ENCODE measurements at regions not wholly inside any gene's neighbourhood (a gene's known extent, or its start where the extent isn't known, plus 50 kb on each side); places are given as distances from the start of the nearest gene placed in this dataset.
"Not testable (repeated sequence)": the region's sequence is repeated elsewhere in the genome, so short reads cannot be mapped to it uniquely, and the experiment has no call there.

DNA sequence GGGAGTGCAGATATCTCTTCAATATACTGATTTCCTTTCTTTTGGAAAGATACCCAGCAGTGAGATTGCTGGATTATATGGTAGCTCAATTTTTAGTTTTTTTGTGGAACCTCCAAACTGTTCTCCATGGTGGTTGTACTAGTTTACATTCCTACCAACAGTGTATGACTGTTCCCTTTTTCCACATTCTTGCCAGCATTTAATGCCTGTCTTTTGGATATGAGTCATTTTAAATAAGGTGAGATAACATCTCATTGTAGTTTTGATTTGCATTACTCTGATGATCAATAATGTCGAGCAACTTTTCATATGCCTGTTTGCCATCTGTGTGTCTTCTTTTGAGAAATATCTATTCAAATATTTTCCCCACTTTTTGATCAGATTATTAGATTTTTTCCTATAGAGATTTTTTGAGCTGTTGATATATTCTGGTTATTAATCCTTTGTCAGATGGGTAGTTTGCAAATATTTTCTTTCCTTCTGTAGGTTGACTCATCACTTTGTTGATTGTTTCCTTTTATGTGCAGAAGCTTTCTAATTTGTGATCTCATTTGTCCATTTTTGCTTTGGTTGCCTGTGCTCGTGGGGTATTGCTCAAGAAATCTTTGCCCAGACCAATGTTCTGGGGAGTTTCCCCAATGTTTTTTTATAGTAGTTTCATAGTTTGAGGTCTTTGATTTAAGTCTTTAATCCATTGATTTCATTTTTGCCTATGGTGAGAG is 552.7 kb downstream of the ZNF674 start:
- DNase-seq (ENCODE audit: low read depth in 2 of 2): no peak

DNA sequence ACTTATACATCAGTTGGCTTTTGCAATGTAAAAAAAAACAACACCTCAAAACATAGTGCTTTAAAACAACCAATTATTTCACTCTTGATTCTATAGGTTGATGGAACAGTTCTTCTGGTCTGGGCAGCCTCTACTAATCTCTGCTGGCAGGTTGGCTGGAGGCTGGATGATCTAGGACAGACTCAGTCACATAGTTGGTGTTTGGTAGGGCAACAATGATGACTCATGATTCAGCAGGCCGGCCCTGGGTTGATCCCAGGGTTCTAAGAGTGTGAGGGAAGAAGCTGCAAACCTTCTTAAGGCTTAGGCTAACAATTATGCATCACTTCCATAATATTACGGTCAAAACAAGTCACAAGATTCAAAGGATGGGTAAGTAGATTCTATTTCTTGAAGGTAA is 558.2 kb downstream of the ZNF674 start:
- no peak for DNase-seq (ENCODE audit: low read depth in 2 of 2)

DNA sequence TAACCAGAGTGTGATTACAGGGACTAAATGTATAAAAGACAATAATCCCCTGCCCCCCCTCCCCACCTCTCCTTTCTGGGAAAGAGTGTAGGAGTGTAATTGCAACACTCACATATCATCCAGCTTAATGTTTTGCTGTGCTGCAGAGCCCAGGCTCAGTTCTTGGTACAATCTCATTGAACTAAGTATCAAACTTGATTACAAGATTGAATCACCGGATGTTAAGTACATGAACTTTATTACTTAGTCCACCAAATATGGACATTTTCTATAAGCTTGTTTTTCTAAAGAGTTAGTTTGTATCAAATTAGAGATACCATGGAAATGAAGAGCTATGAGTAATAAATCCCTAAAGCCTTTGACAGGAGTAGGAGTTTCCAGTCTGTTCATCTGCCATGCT is 559.1 kb downstream of the ZNF674 start:
- no peak for DNase-seq (ENCODE audit: low read depth in 2 of 2)

DNA sequence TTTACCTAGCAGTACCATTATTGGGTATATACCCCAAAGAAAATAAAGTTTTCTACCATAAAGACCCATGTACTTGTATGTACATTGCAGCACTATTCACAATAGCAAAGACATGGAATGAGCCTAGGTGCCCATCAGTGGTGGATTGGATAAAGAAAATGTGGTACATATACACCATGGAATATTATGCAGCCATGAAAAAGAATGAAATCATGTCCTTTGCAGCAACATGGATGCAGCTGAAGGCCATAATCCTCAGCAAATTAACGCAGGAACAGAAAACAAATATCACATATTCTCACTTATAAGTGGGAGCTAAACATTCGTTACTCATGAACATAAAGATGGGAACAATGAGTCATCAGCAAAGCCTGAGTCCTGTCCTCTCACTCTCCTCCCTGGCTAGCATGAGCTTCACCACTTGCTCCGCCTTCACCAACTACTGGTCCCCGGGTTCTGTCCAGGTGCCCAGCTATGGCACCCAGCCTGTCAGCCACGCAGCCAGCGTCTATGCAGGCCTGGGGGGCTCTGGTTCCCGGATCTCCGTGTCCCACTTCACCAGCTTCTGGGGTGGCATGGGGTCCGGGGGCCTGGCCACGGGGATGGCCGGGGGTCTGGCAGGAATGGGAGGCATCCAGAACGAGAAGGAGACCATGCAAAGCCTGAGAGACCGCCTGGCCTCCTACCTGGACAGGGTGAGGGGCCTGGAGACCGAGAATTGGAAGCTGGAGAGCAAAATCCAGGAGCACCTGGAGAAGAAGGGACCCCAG is 562.1 kb downstream of the ZNF674 start:
- not testable (repeated sequence) for DNase-seq (ENCODE audit: low read depth in 2 of 2)

DNA sequence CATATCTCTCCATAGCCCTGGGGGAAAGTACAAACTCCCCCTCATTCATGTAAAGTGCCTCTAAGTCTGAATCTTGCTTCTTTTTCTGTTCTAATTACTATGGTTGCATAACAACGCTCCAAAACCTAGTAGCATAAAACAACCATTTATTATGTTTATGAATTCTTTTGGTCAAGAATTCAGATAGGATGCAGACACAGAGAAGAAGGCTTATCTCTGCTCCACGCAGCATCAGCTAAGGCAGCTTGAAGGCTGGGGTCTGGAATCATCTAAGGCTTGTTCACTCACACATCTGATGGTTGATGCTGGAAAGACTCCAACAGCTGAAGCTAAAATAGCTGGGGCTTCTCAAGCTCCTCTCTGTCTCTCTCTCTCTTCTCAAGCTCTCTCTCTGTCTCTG is 564.5 kb downstream of the ZNF674 start:
- DNase-seq (ENCODE audit: low read depth in 2 of 2): no peak

DNA sequence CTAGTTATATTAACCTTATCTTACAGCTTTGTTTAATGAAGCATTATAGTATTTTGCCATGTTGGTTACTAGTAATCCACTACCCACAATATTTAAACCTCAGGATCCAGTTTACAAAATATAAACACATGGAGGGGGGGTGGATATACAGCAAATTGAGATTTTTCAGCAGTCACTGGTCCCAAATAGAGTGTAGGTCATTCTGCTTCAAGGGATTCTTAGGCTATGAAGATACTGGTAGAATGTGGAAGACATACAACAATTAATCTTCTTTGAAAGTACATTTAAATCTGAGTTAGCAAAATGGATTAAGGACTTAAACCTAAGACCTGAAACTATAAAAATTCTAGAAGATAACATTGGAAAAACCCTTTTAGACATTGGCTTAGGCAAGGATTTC is 569.6 kb downstream of the ZNF674 start:
- no peak for DNase-seq (ENCODE audit: low read depth in 2 of 2)

DNA sequence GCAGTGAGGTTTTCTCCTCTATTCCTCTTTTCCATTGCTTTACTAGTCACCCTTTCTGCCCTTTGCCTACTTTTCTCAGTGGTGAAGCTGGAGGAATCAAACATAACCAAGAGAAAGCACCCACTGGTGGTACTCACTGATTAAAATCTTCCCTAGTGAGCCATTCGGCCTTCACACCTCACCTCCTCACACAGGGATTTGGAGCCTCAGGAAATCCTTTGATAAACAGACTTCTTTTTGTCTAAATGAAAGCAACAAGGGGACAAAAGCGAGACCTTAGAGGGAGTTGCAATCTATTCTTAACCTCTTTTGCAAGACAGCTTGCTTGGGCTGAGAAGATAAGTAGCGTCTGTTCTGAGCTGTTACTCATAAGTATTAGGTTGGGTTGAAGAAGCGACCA is 572.6 kb downstream of the ZNF674 start:
- no peak for DNase-seq (ENCODE audit: low read depth in 2 of 2)

DNA sequence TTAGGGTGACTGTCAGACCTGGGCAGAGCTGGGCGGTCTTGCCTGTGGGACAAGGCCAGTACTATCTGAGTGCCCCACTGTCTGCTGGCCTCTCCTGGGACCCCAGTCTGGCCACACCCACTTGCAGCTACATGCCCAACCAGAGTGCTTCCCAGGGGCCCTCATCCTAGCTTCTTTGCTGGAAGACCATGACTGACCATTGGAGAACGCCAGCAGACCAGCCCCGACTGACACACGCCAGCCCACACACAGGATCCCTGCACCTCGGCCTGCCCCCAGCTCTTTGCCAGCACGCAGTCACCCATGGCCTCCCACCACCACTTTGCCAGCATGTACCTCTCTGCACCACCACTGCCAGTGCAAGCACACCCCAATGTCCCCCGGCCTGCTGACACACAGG is 585.7 kb downstream of the ZNF674 start:
- no peak for DNase-seq (ENCODE audit: low read depth in 2 of 2)

DNA sequence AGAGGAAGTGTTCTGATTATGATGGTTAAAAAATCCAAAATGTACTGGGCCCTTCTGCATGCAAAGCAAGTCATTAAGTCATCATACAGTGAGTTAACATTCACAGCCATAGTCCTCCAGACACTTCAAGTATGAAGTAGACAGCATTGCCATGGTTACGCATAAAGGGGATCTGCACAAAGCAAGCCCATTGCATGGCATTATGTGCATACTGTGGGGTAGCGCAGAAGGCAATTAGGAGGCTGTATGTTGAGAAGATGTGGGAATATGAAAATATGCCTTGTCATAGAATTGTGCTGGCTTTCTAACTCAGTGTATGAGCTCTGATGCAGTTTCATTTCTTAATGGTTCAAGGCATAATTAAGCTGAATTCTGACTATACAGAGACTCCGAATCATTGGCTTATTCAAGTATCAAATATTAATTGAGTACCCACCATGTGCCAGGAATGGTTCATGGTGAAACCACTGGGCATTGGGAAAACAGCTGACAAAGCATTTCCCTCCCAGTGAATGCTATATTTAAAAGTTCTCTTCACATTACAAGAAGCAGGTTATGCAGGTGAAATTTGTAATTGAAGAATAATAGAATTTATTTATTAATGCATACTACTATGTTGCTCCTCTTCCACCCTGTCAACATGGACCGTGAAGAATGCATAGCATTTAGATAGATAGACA is 588.9 kb downstream of the ZNF674 start:
- DNase-seq (ENCODE audit: low read depth in 2 of 2): no peak

DNA sequence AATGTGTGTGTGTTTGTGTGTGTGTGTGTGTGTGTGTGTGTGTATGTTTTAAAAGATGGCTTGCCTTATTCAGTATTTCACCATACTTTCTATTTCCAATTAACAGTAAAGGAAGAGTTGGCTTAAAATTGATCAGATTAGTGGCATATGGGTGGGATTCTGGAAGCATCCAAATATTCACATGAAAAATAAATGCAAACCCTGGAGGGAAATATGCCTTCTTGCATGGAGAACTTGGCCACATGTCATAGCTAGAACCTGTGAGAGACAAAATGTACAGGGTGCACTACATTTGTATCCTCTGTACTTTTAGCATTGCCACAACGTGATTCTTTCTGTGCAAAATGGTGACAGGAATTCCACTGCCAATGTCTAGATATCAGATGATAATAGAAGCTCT is 589.6 kb downstream of the ZNF674 start:
- no peak for DNase-seq (ENCODE audit: low read depth in 2 of 2)

DNA sequence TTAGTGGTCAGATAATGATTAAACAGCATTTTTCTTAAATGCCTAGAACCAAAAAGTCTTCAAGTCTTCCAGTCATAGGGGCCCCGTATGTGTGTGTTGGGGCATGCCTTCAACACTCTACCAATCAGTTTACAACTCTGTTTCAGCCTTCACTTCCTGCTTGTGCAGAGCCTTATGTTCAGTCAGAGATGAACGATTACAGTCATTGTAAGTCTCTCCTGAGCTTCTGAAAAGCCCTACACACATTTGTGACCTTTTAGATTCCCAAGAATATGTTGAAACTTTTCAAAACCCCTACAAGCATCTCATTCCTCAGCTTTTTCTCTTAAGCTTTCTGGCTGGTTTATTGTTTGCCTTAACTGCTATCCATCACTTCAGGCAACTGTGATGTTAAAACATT is 591.2 kb downstream of the ZNF674 start:
- DNase-seq (ENCODE audit: low read depth in 2 of 2): no peak

DNA sequence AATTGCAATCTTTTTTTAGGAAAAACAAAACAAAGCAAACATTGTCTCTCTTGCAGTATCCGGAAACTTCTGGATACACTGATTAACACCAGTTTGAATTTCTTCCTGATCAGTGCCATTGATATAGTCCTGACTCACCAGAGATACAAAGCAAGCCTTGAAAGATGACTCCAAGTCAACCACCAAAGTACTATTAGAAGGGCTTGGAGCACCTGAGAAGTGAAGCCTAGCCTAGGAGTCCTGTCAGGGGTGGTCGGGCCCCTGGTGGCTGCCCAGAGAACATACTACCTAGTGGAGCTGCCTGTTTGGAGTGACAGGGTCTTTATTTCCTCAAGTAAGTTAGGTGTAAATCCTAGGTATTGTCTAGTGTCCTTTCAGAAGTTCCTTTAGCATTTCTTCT is 593.2 kb downstream of the ZNF674 start:
- DNase-seq (ENCODE audit: low read depth in 2 of 2): no peak

DNA sequence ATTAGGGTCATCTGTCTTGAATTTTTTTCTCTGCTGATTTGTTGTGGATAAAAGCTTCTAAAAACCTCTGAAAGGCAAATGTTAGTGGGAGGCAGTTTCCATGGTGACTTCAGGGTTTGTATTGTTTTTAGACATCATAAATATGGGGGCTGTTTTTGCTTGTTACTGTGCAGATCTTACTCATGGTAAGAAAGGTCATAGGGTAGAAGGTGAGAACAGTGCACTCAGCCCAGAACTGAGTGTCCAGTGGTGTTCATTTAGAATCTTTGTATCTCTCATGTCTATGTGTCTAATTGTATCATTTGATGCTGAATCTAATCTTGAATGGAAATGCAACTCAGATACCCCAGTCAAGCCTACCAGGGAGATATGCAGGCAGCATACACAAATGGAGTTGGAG is 609.8 kb downstream of the ZNF674 start:
- DNase-seq (ENCODE audit: low read depth in 2 of 2): no peak

DNA sequence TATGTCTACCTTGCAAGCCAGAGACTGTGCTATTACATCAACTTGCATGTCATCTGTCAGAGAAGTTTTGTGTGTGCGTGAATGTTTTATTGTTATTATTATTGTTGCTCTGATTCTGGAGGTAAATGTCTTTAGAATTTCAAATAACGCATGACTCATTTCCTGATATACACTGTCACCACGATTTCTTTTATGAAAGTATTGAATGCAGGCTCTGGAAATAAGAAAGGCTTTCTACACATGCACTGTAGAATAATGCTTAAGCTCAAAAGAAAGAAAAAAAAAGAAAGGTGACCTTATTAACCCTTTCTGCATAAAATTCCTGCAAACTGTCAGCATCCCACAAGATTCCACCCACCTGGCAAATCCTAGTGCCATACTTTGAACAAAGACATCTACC is 632.9 kb downstream of the ZNF674 start:
- DNase-seq (ENCODE audit: low read depth in 2 of 2): no peak

DNA sequence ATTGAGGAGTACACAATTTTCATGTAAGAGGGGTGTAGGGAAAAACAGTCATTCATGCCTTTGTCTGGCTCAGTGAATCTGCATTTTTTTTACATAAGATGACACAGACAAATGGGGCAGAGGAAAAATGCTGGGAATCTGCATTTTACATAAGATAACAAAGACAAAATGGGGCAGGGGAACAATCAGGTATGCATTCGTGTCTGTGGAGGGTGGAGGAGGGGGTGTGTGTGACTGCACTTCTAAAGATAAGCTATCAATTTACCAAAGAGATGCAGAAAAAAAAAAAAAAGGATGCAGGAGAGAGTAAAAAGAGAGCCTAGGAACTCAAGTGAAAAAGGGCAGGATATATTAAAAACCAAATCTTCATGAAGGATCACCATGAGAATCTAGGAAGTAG is 637.4 kb downstream of the ZNF674 start:
- no peak for DNase-seq (ENCODE audit: low read depth in 2 of 2)

DNA sequence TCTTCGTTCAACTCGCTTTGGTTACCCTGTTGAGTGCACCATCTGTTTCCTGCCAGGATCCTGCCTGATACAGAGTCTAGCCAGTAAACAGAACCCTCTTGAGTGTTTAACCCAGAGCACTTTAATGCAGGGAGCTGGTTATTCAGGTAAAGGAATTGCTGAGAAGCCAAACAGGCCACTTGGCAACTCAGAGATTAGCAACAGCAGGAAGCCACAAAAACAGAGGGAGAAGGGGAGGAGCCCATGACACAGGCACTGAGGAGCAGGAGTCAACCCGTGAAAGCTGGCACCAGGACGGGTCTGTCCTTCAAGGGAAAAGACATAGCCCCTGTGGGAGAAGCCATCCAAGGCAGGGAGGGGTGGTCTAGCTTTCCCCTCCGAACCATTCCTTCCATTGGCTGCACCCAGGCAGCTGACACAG is 641.4 kb downstream of the ZNF674 start:
- no peak for DNase-seq (ENCODE audit: low read depth in 2 of 2)

DNA sequence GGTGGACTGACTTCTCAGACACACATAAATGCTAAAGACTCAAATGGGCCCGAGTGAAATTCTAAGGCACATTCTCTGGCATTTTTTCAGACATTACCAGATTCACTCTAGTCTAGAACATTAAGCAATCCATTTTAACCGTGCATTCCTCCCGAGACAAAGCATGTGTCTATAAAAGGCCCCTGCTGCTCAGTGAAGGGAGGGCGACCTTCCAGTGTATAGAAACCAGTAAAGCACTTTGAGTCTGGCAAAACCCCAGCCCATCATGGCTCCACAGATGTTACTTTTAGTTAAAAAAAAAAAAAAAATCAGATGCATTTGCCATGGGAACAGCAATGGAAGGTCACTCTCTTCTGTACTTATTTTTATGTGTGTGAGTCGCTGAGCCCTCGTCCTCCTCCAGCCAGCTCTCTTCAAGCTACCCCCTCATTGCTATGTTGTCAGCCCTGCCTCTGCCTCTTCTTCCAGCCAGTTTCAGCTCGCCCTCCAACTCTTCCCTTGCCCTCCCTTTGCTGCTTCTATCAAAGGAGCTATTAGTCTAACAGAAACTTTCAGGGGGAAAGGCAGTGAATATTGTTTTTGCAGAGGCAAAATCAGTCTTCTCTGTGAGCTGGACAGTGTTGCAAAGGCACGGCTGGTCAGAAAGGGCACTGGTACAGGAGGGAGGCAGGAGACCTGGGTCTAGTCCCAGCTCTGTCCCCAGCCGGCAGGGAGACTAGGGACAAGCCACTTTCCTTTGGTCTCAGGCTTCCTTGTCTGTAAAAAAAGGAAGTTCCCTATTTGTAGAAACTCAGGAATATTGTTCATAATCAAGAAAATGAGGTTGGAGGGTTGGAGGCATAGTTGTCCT is 644.2 kb downstream of the ZNF674 start:
- DNase-seq (ENCODE audit: low read depth in 2 of 2): no peak

DNA sequence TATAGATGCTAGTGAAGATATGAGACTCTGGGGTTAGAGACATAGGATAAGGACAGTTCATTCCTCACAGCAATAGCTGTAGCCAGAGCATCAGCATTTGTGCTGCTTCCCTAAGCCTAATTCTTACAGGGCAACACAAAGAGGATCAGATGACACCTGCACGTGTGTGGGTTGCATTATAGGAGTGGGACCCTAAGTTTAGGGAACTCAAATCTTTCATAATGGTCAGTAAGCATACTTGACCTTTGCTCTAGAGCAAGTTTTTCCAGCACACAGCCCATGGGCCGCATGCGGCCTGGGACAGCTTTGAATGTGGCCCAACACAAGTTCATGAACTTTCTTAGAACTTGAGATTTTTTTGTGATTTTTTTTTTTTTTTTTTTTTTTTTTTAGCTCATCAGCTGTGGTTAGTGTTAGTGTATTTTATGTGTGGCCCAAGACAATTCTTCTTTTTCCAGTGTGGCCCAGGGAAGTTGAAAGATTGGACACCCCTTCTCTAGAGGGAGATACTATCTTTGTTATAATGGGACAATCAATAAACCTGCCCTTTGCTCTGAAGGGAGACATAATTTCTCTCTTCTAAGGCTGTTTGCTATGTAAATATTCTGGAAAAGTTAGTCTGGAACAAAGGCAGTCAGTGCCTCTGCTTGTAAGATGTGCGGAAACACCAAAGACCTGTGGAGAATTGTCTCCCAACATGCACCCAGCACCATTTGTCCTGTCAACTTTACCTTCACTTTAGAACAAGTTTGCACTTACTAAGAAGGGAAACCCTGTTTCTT is 650.2 kb downstream of the ZNF674 start:
- no peak for DNase-seq (ENCODE audit: low read depth in 2 of 2)

DNA sequence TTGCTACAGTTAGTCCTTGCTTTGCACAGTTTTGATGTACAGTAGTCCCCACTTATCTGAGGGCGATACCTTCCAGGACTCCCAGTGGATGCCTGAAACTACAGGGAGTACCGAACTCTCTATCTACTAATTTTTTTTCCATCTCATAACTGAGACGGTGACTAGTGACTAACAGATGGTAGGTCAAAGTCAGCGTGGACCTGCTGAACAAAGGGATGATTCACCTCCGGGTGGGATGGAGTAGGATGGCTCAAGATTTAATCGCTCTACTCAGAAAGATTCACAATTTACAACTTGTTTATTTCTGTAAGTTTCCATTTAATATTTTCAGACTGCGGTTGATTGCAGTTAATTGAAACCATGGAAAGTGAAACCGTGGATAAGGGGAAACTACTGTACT is 655.8 kb downstream of the ZNF674 start:
- no peak for DNase-seq (ENCODE audit: low read depth in 2 of 2)

DNA sequence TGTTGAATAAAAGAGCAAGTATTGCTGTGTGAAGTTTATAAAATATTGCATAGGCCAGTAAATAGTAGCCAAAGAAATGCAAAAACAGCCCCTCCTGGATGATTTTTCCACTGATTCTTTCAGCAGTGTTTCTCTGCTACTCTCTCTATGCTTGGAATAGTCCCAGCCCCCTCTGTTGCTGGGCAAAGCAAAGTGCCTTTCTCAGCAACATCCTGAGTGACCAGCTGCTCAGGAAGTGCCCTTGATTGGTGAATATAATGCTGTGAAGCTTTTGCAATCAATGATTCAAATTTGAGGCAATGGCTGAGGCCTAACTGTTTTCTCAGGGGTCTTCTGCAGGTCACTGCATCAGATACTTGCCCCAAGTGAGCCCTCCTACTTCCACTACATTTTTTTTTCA is 656.7 kb downstream of the ZNF674 start:
- no peak for DNase-seq (ENCODE audit: low read depth in 2 of 2)

DNA sequence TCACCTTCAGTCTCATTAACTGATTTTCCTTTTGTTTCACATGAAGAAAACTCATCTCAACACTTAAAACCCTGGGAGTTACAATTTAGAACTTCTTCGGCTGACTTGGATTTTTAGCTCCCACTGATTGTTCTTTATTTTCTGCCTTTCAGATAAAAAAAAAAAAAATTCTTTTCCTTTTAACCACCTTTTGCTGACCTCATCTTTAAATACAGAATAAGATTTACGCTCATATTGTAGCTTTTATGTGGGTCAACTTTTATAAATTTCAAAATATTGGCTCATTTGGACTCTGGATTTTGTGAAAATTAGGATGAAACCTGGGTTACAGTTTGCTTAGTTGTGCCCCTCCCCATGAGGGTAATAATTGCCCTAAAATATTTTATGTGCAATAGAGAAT is 659.3 kb downstream of the ZNF674 start:
- no peak for DNase-seq (ENCODE audit: low read depth in 2 of 2)
